ENCODE measurements at regions not wholly inside any gene's neighbourhood (a gene's known extent, or its start where the extent isn't known, plus 50 kb on each side); places are given as distances from the start of the nearest gene placed in this dataset.

- no peak for DNase-seq (ENCODE audit: low read depth)
- no peak overlapping the region for H3K4me3 ChIP-seq (ENCODE audit: low read depth, low read length)
- TF ChIP-seq CTCF (IDR thresholded peaks at IDR 0.05; ENCODE audit: insufficient read depth, low read depth, low read length, missing control alignments) = no peak
Observed at GRCh38 chr2:104109356-104109755, 744.6 kb upstream of the POU3F3 start.

- no peak for DNase-seq (ENCODE audit: low read depth)
Observed at GRCh38 chr2:104118889-104119288, 735.0 kb upstream of the POU3F3 start.

GRCh38 chr2:104120171-104120570 is 733.7 kb upstream of the POU3F3 start:
- DNase-seq (ENCODE audit: low read depth) = no peak
- H3K4me3 ChIP-seq (ENCODE audit: low read depth, low read length) = no peak overlapping the region
- no peak for TF ChIP-seq CTCF (IDR thresholded peaks at IDR 0.05; ENCODE audit: insufficient read depth, low read depth, low read length, missing control alignments)

More at GRCh38 chr2:104118889-104119288, 735.0 kb upstream of the POU3F3 start:
- TF ChIP-seq CTCF (IDR thresholded peaks at IDR 0.05; ENCODE audit: insufficient read depth, low read depth, low read length, missing control alignments) = no peak
- H3K4me3 ChIP-seq (ENCODE audit: low read depth, low read length) = no peak overlapping the region

GRCh38 chr2:104125096-104125495 is 728.8 kb upstream of the POU3F3 start:
- H3K4me3 ChIP-seq (ENCODE audit: low read depth, low read length) = no peak overlapping the region
- no peak for TF ChIP-seq CTCF (IDR thresholded peaks at IDR 0.05; ENCODE audit: insufficient read depth, low read depth, low read length, missing control alignments)
- no peak for DNase-seq (ENCODE audit: low read depth)

- no peak overlapping the region for H3K4me3 ChIP-seq (ENCODE audit: low read depth, low read length)
- TF ChIP-seq CTCF (IDR thresholded peaks at IDR 0.05; ENCODE audit: insufficient read depth, low read depth, low read length, missing control alignments) = no peak
- DNase-seq (ENCODE audit: low read depth) = no peak
Observed at GRCh38 chr2:104127049-104127770, 726.7 kb upstream of the POU3F3 start.

- no peak for TF ChIP-seq CTCF (IDR thresholded peaks at IDR 0.05; ENCODE audit: insufficient read depth, low read depth, low read length, missing control alignments)
- DNase-seq (ENCODE audit: low read depth) = no peak
- H3K4me3 ChIP-seq (ENCODE audit: low read depth, low read length) = no peak overlapping the region
Observed at GRCh38 chr2:104140361-104140760, 713.6 kb upstream of the POU3F3 start.

GRCh38 chr2:104158191-104158590 is 695.7 kb upstream of the POU3F3 start:
- no peak overlapping the region for H3K4me3 ChIP-seq (ENCODE audit: low read depth, low read length)
- no peak for TF ChIP-seq CTCF (IDR thresholded peaks at IDR 0.05; ENCODE audit: insufficient read depth, low read depth, low read length, missing control alignments)
- no peak for DNase-seq (ENCODE audit: low read depth)
